GM23338 (cell line): ENCODE measurements at regions not wholly inside any gene's neighbourhood (a gene's known extent, or its start where the extent isn't known, plus 50 kb on each side); places are given as distances from the start of the nearest gene placed in this dataset.

ENCODE experiments used
- CREB1 ChIP-seq: fragments of 250-450 bp; sonication (Bioruptor Pico); IDR thresholded peaks from 2 replicates; pipeline ENCODE4 v1.5.0; 2020; ENCODE audit warnings: low read depth, mild to moderate bottlenecking, moderate library complexity
- CTCF ChIP-seq, 2 experiments: fragments of 200-600 bp in 1 of 2; sonication (generic) in 1 of 2; conservative IDR thresholded peaks; 2 replicates each; pipeline versions ENCODE4 v1.5.1 to v1.6.1; 2016 to 2017; ENCODE audit warnings: antibody characterized with exemption in 2 of 2, low read depth in 2 of 2, mild to moderate bottlenecking in 2 of 2, moderate library complexity in 1 of 2
- EZH2 ChIP-seq: fragments of 200-600 bp; sonication (generic); IDR thresholded peaks from one replicate; pipeline ENCODE4 v1.8.0; 2017; ENCODE audit warnings: antibody characterized with exemption, mild to moderate bottlenecking, low read depth; ENCODE audit not compliant: unreplicated experiment
- EZH2phosphoT487 ChIP-seq: fragments of 200-600 bp; sonication (generic); IDR thresholded peaks from one replicate; pipeline ENCODE4 v1.8.1; 2018; ENCODE audit warnings: antibody characterized with exemption; ENCODE audit not compliant: unreplicated experiment
- POLR2AphosphoS5 ChIP-seq: IDR thresholded peaks from 2 replicates; pipeline ENCODE4 v1.6.1; 2016; ENCODE audit warnings: antibody characterized with exemption, low read depth
- REST ChIP-seq: IDR thresholded peaks from one replicate; pipeline ENCODE4 v1.6.1; 2018; ENCODE audit warnings: antibody characterized with exemption; ENCODE audit not compliant: unreplicated experiment

- TF ChIP-seq CTCF (conservative IDR thresholded peaks at IDR 0.05; ENCODE audit: low read depth in 2 of 2), result no peak
- TF ChIP-seq EZH2, result no peak
- TF ChIP-seq POLR2AphosphoS5, result no peak
- no peak for TF ChIP-seq REST
- no peak for TF ChIP-seq EZH2phosphoT487
- no peak for TF ChIP-seq CREB1 (CRISPR knock-in tag)
These were observed 98.7 kb downstream of the BBS10 start for GRCh38 chr12:76249501-76249900.
